ENCODE measurements at regions not wholly inside any gene's neighbourhood (a gene's known extent, or its start where the extent isn't known, plus 50 kb on each side); places are given as distances from the start of the nearest gene placed in this dataset.

DNA sequence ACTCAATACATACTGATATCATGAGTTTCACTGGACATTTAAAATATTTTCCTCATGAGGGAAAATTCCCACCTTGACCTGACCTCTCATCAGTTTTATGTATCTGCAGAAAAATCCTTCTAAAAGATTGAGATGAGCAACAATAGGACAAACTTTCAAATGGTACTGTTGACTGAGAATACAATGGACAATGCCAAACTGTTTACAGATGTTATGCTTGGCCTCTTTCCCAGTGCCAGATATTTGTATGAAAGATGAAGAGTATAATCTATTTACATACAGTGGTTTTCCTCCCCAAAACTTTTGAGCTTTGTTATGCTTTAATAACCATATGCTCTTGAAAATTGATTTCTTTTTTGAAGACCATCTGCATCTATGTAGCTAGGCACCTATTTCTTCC, 245.1 kb upstream of the RSPO3 start:
- Mint-ChIP-seq H3K4me3 (no peak overlapping the region), H3K9me3 (no peaks in the 10 kb centered on the region), H3K36me3 (no peaks in the 10 kb centered on the region), H3K27me3 (ENCODE audit: insufficient read depth, low read depth) (no peaks in the 10 kb centered on the region), H3K4me1 (no peaks in the 10 kb centered on the region), H3K27ac (no peak overlapping the region)
- no peak overlapping the region for H3K4me2 ChIP-seq
- H3K27ac ChIP-seq = no peak overlapping the region
- H3K4me3 ChIP-seq = no peak overlapping the region
- H4K20me1 ChIP-seq (ENCODE audit: low read depth) = no peaks in the 10 kb centered on the region
- no peaks in the 10 kb centered on the region for H3K27me3 ChIP-seq
- no peaks in the 10 kb centered on the region for H3K79me2 ChIP-seq (ENCODE audit: low read depth)
- H3K9ac ChIP-seq = no peak overlapping the region
- no peak overlapping the region for H2AFZ ChIP-seq (replicated peaks)
- no peaks in the 10 kb centered on the region for H3K9me3 ChIP-seq (ENCODE audit: low read depth)
- H3F3A ChIP-seq (ENCODE audit: low read depth) = no peaks in the 10 kb centered on the region
- no peak for DNase-seq (ENCODE audit: low spot score)
- TF ChIP-seq EZH2 (IDR thresholded peaks at IDR 0.05) (no peak), EZH2phosphoT487 (IDR thresholded peaks at IDR 0.05) (no peak)
- TF ChIP-seq, protein P1, sequence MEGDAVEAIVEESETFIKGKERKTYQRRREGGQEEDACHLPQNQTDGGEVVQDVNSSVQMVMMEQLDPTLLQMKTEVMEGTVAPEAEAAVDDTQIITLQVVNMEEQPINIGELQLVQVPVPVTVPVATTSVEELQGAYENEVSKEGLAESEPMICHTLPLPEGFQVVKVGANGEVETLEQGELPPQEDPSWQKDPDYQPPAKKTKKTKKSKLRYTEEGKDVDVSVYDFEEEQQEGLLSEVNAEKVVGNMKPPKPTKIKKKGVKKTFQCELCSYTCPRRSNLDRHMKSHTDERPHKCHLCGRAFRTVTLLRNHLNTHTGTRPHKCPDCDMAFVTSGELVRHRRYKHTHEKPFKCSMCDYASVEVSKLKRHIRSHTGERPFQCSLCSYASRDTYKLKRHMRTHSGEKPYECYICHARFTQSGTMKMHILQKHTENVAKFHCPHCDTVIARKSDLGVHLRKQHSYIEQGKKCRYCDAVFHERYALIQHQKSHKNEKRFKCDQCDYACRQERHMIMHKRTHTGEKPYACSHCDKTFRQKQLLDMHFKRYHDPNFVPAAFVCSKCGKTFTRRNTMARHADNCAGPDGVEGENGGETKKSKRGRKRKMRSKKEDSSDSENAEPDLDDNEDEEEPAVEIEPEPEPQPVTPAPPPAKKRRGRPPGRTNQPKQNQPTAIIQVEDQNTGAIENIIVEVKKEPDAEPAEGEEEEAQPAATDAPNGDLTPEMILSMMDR (IDR thresholded peaks at IDR 0.05) = no peak
- H3K36me3 ChIP-seq = no peaks in the 10 kb centered on the region
- H3K4me1 ChIP-seq = no peaks in the 10 kb centered on the region

DNA sequence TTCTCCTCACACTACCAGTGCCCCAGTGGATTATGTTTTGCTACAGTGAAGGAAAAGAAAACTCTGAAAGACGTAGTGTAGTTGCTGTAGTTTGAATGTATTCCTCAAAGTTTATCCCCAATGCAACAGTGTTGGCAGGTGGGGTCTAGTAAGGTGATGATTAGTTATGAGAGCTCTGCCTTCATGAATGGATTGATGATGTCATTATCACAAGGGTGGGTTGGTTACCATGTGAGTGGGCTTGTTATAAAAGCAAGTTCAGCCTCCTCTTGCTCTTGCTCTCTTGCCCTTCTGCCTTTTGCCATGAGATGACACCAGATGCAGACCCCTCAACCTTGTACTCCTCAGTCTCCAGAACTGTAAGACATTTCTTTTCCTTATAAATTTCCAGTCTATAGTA, 244.7 kb upstream of the RSPO3 start:
- no peaks in the 10 kb centered on the region for H3K4me1 ChIP-seq
- no peak overlapping the region for H3K4me3 ChIP-seq
- no peaks in the 10 kb centered on the region for H4K20me1 ChIP-seq (ENCODE audit: low read depth)
- H2AFZ ChIP-seq (replicated peaks) = no peak overlapping the region
- no peaks in the 10 kb centered on the region for H3K9me3 ChIP-seq (ENCODE audit: low read depth)
- Mint-ChIP-seq H3K4me1 (no peaks in the 10 kb centered on the region), H3K36me3 (no peaks in the 10 kb centered on the region), H3K4me3 (no peak overlapping the region), H3K27me3 (ENCODE audit: insufficient read depth, low read depth) (no peaks in the 10 kb centered on the region), H3K9me3 (no peaks in the 10 kb centered on the region), H3K27ac (no peak overlapping the region)
- no peak overlapping the region for H3K4me2 ChIP-seq
- H3K9ac ChIP-seq = no peak overlapping the region
- no peaks in the 10 kb centered on the region for H3F3A ChIP-seq (ENCODE audit: low read depth)
- TF ChIP-seq, protein P1 (IDR thresholded peaks at IDR 0.05) = no peak
- TF ChIP-seq EZH2 (IDR thresholded peaks at IDR 0.05) = no peak
- TF ChIP-seq EZH2phosphoT487 (IDR thresholded peaks at IDR 0.05) = no peak
- DNase-seq (ENCODE audit: low spot score) = no peak
- no peaks in the 10 kb centered on the region for H3K79me2 ChIP-seq (ENCODE audit: low read depth)
- H3K27ac ChIP-seq = no peak overlapping the region
- H3K36me3 ChIP-seq = no peaks in the 10 kb centered on the region
- no peaks in the 10 kb centered on the region for H3K27me3 ChIP-seq

GRCh38 chr6:126876446-126876845, 242.0 kb upstream of the RSPO3 start:
- H4K20me1 ChIP-seq (ENCODE audit: low read depth) = no peaks in the 10 kb centered on the region
- Mint-ChIP-seq H3K9me3 (no peaks in the 10 kb centered on the region), H3K27ac (no peak overlapping the region), H3K4me3 (no peak overlapping the region), H3K27me3 (ENCODE audit: insufficient read depth, low read depth) (no peaks in the 10 kb centered on the region), H3K36me3 (no peaks in the 10 kb centered on the region), H3K4me1 (no peaks in the 10 kb centered on the region)
- no peak for DNase-seq (ENCODE audit: low spot score)
- H2AFZ ChIP-seq (replicated peaks) = no peak overlapping the region
- no peaks in the 10 kb centered on the region for H3K36me3 ChIP-seq
- H3K9ac ChIP-seq = no peak overlapping the region
- no peak overlapping the region for H3K27ac ChIP-seq
- TF ChIP-seq EZH2 (IDR thresholded peaks at IDR 0.05) (no peak), EZH2phosphoT487 (IDR thresholded peaks at IDR 0.05) (no peak)
- TF ChIP-seq, protein P1 (IDR thresholded peaks at IDR 0.05) = no peak
- H3K79me2 ChIP-seq (ENCODE audit: low read depth) = no peaks in the 10 kb centered on the region
- H3K9me3 ChIP-seq (ENCODE audit: low read depth) = no peaks in the 10 kb centered on the region
- no peaks in the 10 kb centered on the region for H3K27me3 ChIP-seq
- no peak overlapping the region for H3K4me3 ChIP-seq
- H3F3A ChIP-seq (ENCODE audit: low read depth) = no peaks in the 10 kb centered on the region
- no peaks in the 10 kb centered on the region for H3K4me1 ChIP-seq
- H3K4me2 ChIP-seq = no peak overlapping the region

DNA sequence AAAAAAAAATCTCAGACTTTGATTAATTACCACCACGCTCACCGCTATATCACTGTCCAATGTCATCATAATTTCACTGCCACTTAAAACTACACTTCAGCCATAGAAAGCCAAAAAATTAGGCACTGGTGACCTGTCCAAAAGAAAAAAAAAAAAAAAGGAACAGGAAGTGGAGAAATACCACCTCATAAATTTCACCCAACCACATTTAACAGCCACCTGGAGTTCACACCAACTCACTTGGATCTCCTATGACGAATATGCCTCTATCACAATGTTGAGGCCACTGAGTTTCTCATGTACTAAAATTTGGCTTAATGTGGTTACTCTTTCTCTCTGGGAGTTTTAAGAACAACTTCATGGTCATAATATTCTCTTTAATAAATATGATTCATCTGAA, 237.5 kb upstream of the RSPO3 start:
- no peaks in the 10 kb centered on the region for H4K20me1 ChIP-seq (ENCODE audit: low read depth)
- H3K4me2 ChIP-seq = no peak overlapping the region
- H3K9me3 ChIP-seq (ENCODE audit: low read depth) = no peaks in the 10 kb centered on the region
- H3K4me3 Mint-ChIP-seq = no peak overlapping the region
- no peak overlapping the region for H3K27ac Mint-ChIP-seq
- TF ChIP-seq EZH2 (IDR thresholded peaks at IDR 0.05) = no peak
- TF ChIP-seq, protein P1 (IDR thresholded peaks at IDR 0.05) = no peak
- no peaks in the 10 kb centered on the region for H3F3A ChIP-seq (ENCODE audit: low read depth)
- H3K4me1 ChIP-seq = no peaks in the 10 kb centered on the region
- H3K4me3 ChIP-seq = no peak overlapping the region
- no peaks in the 10 kb centered on the region for H3K27me3 Mint-ChIP-seq (ENCODE audit: insufficient read depth, low read depth)
- H3K9me3 Mint-ChIP-seq = peaks cover 3% of the 10 kb centered on the region
- no peak overlapping the region for H3K27ac ChIP-seq
- no peak overlapping the region for H2AFZ ChIP-seq (replicated peaks)
- no peaks in the 10 kb centered on the region for H3K4me1 Mint-ChIP-seq
- H3K9ac ChIP-seq = no peak overlapping the region
- H3K36me3 ChIP-seq = no peaks in the 10 kb centered on the region
- no peaks in the 10 kb centered on the region for H3K36me3 Mint-ChIP-seq
- no peak for DNase-seq (ENCODE audit: low spot score)
- H3K27me3 ChIP-seq = no peaks in the 10 kb centered on the region
- H3K79me2 ChIP-seq (ENCODE audit: low read depth) = no peaks in the 10 kb centered on the region

All from neural progenitor cell (in vitro differentiated cells).